ENCODE measurements at regions not wholly inside any gene's neighbourhood (a gene's known extent, or its start where the extent isn't known, plus 50 kb on each side); places are given as distances from the start of the nearest gene placed in this dataset.

DNA sequence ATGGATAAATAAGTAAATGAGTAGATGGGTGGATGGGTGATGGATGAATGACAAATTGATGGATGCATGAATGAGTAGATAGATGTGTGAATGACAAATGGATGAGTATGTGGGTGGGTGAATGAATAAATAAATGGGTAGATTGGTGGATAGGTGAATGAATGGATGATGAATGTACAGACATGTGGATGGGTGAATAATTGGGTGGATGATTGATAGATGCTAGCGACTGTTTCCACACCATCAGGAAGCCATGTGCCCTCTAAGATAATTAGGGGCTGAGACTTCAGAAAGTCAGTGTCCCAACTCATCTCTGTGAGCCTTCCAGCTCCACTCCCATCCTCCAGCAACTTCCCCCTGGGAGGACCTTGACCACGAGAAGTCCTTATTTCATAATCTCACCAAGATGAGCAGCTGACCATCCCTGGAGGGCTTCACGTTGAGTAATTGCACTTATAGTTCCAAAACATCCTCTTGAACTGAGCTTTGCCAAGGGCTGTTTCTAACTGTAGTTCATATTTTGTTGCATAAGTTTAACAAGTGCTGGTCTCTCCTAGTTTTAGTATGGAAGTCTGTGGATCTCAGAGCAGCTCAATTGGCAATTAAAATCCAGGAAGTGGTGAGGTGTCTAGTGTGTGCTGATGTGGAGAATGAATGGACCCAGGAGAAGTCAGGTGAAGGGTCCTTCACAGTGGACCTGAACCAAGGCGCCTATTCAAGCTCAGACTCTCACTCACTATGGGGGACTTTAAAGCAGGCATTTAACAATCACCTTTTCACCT is 295.7 kb downstream of the ADGRD1 start:
- TF ChIP-seq ZNF274 (IDR thresholded peaks at IDR 0.05; ENCODE audit: low read depth, low read length): no peak
- no peak overlapping the region for H3K4me3 ChIP-seq (ENCODE audit: low read length)

- H3K4me3 ChIP-seq (ENCODE audit: low read length): no peak overlapping the region
- TF ChIP-seq ZNF274 (IDR thresholded peaks at IDR 0.05; ENCODE audit: low read depth, low read length): no peak
These were observed 296.6 kb downstream of the ADGRD1 start for GRCh38 chr12:131250028-131250950.

DNA sequence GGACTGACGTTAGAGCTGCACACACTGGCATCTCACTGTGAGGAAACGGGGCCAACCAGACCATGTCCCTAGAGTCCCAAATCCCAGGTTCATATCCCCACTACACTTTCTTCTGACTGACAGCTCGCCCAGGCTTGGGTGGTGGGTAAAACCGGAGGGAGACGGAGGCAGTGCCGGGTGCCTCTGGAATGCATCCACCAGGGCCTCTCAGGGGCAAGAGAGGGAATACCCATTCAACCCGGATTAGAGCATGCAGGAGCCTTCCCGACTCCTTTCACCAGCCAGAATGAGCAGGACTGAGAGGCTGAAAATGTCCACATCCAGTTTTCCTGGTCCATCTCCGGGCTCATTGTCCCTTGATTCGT is 297.2 kb downstream of the ADGRD1 start:
- no peak overlapping the region for H3K4me3 ChIP-seq (ENCODE audit: low read length)
- TF ChIP-seq ZNF274 (IDR thresholded peaks at IDR 0.05; ENCODE audit: low read depth, low read length): no peak

- H3K4me3 ChIP-seq (ENCODE audit: low read length): no peak overlapping the region
- TF ChIP-seq ZNF274 (IDR thresholded peaks at IDR 0.05; ENCODE audit: low read depth, low read length): no peak
These were observed 297.8 kb downstream of the ADGRD1 start for GRCh38 chr12:131251336-131252101.

DNA sequence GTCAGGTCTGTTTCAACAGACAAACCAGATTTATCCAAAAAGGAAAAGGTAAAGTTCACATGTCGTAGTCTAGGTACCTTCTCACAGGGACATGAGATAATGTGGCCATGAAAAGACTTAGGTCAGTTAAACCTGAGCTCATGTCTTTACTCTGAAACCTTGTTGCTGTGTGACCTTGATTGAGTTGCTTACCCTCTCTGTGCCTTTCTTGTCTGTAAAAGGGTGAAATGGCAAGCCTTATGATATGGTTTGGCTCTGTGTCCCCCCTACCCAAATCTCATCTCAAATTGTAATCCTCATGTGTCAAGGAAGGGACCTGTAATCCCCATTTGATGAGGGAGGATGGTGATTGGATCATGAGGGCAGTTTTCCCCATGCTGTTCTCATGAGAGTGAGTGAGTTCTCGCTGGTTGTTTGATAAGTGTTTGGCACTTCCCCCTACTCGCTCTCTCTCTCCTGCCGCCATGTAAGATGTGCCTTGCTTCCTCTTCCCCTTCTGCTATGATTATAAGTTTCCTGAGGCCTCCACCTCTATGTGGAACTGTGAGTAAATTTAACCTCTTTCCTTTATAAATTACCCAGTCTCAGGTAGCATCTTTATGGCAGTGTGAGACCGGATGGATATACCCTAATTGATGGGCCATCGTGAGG is 299.8 kb downstream of the ADGRD1 start:
- no peak for TF ChIP-seq ZNF274 (IDR thresholded peaks at IDR 0.05; ENCODE audit: low read depth, low read length)
- no peak overlapping the region for H3K4me3 ChIP-seq (ENCODE audit: low read length)

DNA sequence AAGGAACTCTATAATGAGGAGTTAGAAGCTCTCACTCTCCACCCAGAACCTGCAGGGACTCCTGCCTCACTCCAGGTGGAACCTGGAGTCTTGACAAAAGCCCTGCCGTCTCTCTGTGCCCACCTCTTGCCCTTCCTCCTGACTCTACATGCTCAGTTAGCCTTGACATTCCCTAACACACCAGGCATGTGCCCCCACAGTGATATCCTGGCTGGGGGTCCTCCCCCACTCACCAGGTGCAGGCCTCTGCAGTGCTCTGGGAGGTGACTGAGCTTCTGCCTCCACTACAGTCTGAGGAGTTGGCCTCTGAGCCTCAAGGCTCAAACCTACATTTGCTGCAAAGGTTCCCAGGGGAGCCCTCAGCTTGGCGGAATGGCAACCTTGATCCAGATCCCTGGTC is 300.7 kb downstream of the ADGRD1 start:
- TF ChIP-seq ZNF274 (IDR thresholded peaks at IDR 0.05; ENCODE audit: low read depth, low read length): no peak
- H3K4me3 ChIP-seq (ENCODE audit: low read length): no peak overlapping the region

- no peak overlapping the region for H3K4me3 ChIP-seq (ENCODE audit: low read length)
- no peak for TF ChIP-seq ZNF274 (IDR thresholded peaks at IDR 0.05; ENCODE audit: low read depth, low read length)
These were observed 304.7 kb downstream of the ADGRD1 start for GRCh38 chr12:131258398-131258797.

DNA sequence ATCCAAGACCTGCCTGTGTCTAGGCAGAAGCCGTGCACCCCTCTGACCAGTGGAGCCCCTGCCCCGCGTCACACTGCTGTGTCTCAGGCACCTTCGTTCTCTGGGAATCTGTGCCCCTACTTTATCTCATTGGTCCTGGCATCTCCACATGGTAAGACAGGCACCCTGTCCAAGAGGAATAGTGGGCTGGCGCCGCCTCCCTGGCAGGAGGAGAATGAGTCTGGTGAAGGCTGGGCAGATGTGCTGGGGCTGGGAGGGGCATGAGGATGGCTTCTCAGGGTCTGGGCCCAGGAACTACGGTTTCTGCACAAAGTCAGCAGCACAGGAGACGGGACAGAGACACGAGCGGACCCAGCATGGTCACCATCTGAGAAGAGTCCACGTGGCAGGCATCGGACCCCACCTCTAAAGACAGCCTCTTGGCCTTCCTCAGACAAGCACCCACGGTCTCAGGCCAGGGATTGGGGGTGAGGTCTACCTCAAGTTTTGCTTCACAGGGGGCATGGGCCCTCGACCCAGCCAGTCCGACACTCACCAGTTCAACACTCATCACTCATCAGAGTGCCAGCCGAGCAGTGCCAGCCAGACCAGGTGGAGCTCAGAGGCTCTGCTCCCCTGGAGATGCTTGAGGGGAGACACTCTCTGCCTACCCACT is 306.7 kb downstream of the ADGRD1 start:
- H3K4me3 ChIP-seq (ENCODE audit: low read length): no peak overlapping the region
- TF ChIP-seq ZNF274 (IDR thresholded peaks at IDR 0.05; ENCODE audit: low read depth, low read length): no peak

DNA sequence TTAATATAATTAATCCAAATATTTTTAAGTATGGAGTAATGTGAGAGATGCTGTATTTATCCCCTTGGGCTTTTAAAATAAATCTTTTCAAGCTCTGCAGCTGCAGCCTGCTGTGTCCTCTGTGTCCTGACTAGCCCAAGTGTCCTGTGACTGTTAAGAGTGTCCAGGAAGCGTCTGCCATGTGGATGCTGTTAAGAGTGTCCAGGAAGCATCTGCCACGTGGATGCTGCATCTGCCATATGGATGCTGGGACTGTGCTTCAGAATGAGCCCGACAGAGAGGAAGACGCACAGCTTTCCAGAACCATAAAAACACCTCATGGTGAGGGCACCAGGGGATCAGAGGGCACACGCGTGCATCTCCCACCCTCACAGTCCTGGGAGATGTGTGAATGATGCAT is 307.2 kb downstream of the ADGRD1 start:
- TF ChIP-seq ZNF274 (IDR thresholded peaks at IDR 0.05; ENCODE audit: low read depth, low read length): no peak
- no peak overlapping the region for H3K4me3 ChIP-seq (ENCODE audit: low read length)

- no peak for TF ChIP-seq ZNF274 (IDR thresholded peaks at IDR 0.05; ENCODE audit: low read depth, low read length)
These were observed 308.2 kb downstream of the ADGRD1 start for GRCh38 chr12:131261906-131262305.

GRCh38 chr12:131263626-131264025 is 309.9 kb downstream of the ADGRD1 start:
- TF ChIP-seq ZNF274 (IDR thresholded peaks at IDR 0.05; ENCODE audit: low read depth, low read length): no peak
- H3K4me3 ChIP-seq (ENCODE audit: low read length): no peak overlapping the region

More at GRCh38 chr12:131261906-131262305, 308.2 kb downstream of the ADGRD1 start:
- no peak overlapping the region for H3K4me3 ChIP-seq (ENCODE audit: low read length)

DNA sequence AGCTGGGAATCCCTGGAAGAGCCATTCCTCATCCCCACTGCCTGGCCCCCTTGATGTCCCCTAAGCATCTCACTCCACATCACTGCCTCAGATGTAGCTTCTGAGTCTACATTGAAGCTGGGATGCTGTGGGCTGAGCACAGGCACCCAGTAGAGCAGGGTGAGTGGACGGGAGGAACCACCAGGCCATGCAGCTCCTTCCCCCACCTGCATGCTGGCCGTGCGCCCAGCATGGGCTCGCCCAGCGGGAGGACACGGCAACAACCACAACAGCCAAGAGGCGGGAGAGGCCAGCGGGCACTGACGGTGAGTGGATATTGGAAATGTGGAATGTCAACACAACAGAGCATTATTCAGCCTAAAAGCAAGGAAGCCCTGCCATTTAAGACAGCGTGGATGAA is 310.9 kb downstream of the ADGRD1 start:
- no peak overlapping the region for H3K4me3 ChIP-seq (ENCODE audit: low read length)
- no peak for TF ChIP-seq ZNF274 (IDR thresholded peaks at IDR 0.05; ENCODE audit: low read depth, low read length)

Data from GM08714 (cell line).